ENCODE measurements at regions not wholly inside any gene's neighbourhood (a gene's known extent, or its start where the extent isn't known, plus 50 kb on each side); places are given as distances from the start of the nearest gene placed in this dataset.
"Not testable (repeated sequence)": the region's sequence is repeated elsewhere in the genome, so short reads cannot be mapped to it uniquely, and the experiment has no call there.

- Histone ChIP-seq H3K4me1 (no peaks in the 10 kb centered on the region), H3K36me3 (no peaks in the 10 kb centered on the region), H3K4me3 (no peak overlapping the region), H3K9ac (ENCODE audit: low read depth in 2 of 2, low read length in 2 of 2) (no peak overlapping the region), H3K9me3 (no peaks in the 10 kb centered on the region), H3K27me3 (no peaks in the 10 kb centered on the region), H3K27ac (no peak overlapping the region)
- DNase-seq = no peak
- TF ChIP-seq CTCF (IDR thresholded peaks at IDR 0.05) = no peak
- intact Hi-C loops (cut with DNase I) = no loop called here
Measured at GRCh38 chr4:12016729-12017128, 588.0 kb upstream of the HS3ST1 start.

GRCh38 chr4:12005471-12005870 is 576.8 kb upstream of the HS3ST1 start:
- no peak overlapping the region for H3K9ac ChIP-seq (ENCODE audit: low read depth in 2 of 2, low read length in 2 of 2)
- H3K36me3 ChIP-seq = no peaks in the 10 kb centered on the region
- no peaks in the 10 kb centered on the region for H3K27me3 ChIP-seq
- H3K27ac ChIP-seq = no peak overlapping the region
- intact Hi-C loops (cut with DNase I) = no loop called here
- no peak overlapping the region for H3K4me3 ChIP-seq
- H3K4me1 ChIP-seq = no peaks in the 10 kb centered on the region
- H3K9me3 ChIP-seq = no peaks in the 10 kb centered on the region
- DNase-seq = no peak
- no peak for TF ChIP-seq CTCF (IDR thresholded peaks at IDR 0.05)

DNA sequence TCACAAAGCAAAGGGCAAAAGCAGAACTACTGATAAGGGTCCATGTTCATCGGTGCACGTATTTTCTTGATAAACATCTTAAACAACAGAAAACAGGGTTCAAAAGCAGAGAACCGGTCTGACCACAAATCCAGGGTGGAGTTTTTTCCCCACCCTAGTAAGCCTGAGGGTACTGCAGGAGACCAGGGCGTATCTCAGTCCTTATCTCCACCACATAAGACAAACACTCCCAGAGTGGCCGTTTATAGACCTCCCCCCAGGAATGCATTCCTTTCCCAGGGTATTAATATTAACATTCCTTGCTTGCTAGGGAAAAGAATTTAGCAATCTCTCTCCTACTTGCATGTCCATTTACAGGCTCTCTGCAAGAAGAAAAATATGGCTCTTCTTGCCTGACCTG is 567.9 kb upstream of the HS3ST1 start:
- DNase-seq; intact Hi-C loops (cut with DNase I); H3K9me3 ChIP-seq; H3K36me3 ChIP-seq; H3K27ac ChIP-seq; H3K9ac ChIP-seq (ENCODE audit: low read depth in 2 of 2, low read length in 2 of 2); H3K27me3 ChIP-seq; H3K4me3 ChIP-seq; H3K4me1 ChIP-seq: not testable (repeated sequence)

GRCh38 chr4:11976726-11977263 is 548.1 kb upstream of the HS3ST1 start:
- no peak for TF ChIP-seq CTCF (IDR thresholded peaks at IDR 0.05)

DNA sequence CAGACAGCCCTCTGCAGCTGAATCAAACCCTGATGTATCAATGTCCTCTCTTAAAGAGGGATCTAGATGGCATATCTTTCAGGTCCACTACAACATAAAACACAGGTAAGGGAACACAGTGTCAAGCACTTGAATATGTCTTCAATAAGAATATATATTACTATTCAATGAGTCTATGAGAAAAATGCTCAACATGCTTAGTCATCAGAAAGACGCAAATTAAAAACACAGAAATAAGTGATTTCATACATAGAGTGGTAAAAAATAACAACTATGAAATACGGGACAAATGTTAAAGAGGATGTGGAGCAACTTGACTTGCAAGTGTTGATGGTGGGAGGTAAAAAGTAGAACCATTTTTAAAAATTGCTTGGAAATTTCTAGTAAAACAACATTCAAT is 544.6 kb upstream of the HS3ST1 start:
- Histone ChIP-seq H3K27ac (no peak overlapping the region), H3K4me3 (no peak overlapping the region), H3K9ac (ENCODE audit: low read depth in 2 of 2, low read length in 2 of 2) (no peak overlapping the region), H3K9me3 (no peaks in the 10 kb centered on the region), H3K27me3 (no peaks in the 10 kb centered on the region), H3K36me3 (no peaks in the 10 kb centered on the region), H3K4me1 (no peaks in the 10 kb centered on the region)
- intact Hi-C loops (cut with DNase I) = no loop called here
- DNase-seq = no peak
- TF ChIP-seq CTCF (IDR thresholded peaks at IDR 0.05) = no peak

More at GRCh38 chr4:11976726-11977263, 548.1 kb upstream of the HS3ST1 start:
- Histone ChIP-seq H3K27ac (no peak overlapping the region), H3K27me3 (no peaks in the 10 kb centered on the region), H3K9me3 (no peaks in the 10 kb centered on the region), H3K4me1 (no peaks in the 10 kb centered on the region), H3K36me3 (no peaks in the 10 kb centered on the region), H3K4me3 (no peak overlapping the region), H3K9ac (ENCODE audit: low read depth in 2 of 2, low read length in 2 of 2) (no peak overlapping the region)
- no peak for DNase-seq
- intact Hi-C loops (cut with DNase I) = no loop called here

DNA sequence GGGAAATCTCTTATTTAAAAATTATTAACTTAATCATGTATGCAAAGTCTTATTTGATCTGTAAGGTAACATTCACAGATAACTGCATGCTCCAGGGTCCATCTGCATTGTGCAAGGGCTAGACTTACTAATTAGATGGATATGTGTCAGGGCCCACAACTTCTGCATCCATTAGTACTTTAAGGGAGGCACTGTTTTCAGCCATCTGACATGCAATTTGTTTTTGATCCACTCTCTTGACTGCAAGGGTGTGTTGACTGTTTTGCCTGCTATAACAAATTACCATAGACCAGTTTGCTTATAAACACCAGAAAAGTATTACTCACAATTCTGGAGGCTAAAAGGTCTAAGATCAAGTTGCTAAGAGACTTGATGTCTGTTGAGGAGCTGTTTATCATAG is 542.1 kb upstream of the HS3ST1 start:
- H3K36me3 ChIP-seq = no peaks in the 10 kb centered on the region
- no peak overlapping the region for H3K9ac ChIP-seq (ENCODE audit: low read depth in 2 of 2, low read length in 2 of 2)
- intact Hi-C loops (cut with DNase I) = no loop called here
- no peaks in the 10 kb centered on the region for H3K27me3 ChIP-seq
- no peaks in the 10 kb centered on the region for H3K4me1 ChIP-seq
- H3K9me3 ChIP-seq = no peaks in the 10 kb centered on the region
- H3K4me3 ChIP-seq = no peak overlapping the region
- DNase-seq = no peak
- no peak overlapping the region for H3K27ac ChIP-seq
- TF ChIP-seq CTCF (IDR thresholded peaks at IDR 0.05) = no peak

Measured in colonic mucosa (tissue), 4 donors.